Karpas-422 (cell line): ENCODE measurements at regions not wholly inside any gene's neighbourhood (a gene's known extent, or its start where the extent isn't known, plus 50 kb on each side); places are given as distances from the start of the nearest gene placed in this dataset.

Experiments
- DNase-seq: peaks from one replicate; pipeline ENCODE4 v3.0.0-alpha.2; 2015
- H2AFZ ChIP-seq: fragments of 200-600 bp; sonication (generic); 2 replicates; pipeline ENCODE4 v1.6.1; 2014; ENCODE audit warnings: antibody characterized with exemption, low read length, mixed read lengths
- H3K27ac ChIP-seq: fragments of 200-600 bp; sonication (generic); 2 replicates; pipeline ENCODE4 v1.5.1; 2014; ENCODE audit warnings: mild to moderate bottlenecking, low read length, moderate library complexity
- H3K27me3 ChIP-seq: fragments of 200-600 bp; sonication (generic); 2 replicates; pipeline ENCODE4 v1.6.1; 2014; ENCODE audit warnings: low read length, mixed read lengths
- H3K36me3 ChIP-seq: fragments of 200-600 bp; sonication (generic); 2 replicates; pipeline ENCODE4 v1.6.1; 2014; ENCODE audit warnings: low read length, mixed read lengths; ENCODE audit not compliant: insufficient read depth
- H3K4me1 ChIP-seq: fragments of 200-600 bp; sonication (generic); 2 replicates; pipeline ENCODE4 v1.6.1; 2014; ENCODE audit warnings: mild to moderate bottlenecking, low read length, mixed read lengths
- H3K4me2 ChIP-seq: fragments of 200-600 bp; sonication (generic); 2 replicates; pipeline ENCODE4 v1.6.1; 2014; ENCODE audit warnings: low read length, low read depth, mild to moderate bottlenecking; ENCODE audit not compliant: poor library complexity, severe bottlenecking
- H3K4me3 ChIP-seq: fragments of 200-600 bp; sonication (generic); 2 replicates; pipeline ENCODE4 v1.5.1; 2014; ENCODE audit warnings: mild to moderate bottlenecking, antibody characterized with exemption, low read length, mixed read lengths
- H3K79me2 ChIP-seq: fragments of 200-600 bp; sonication (generic); 2 replicates; pipeline ENCODE4 v1.6.1; 2014; ENCODE audit warnings: mild to moderate bottlenecking, low read length, mixed read lengths
- H3K9ac ChIP-seq: fragments of 200-600 bp; sonication (generic); 2 replicates; pipeline ENCODE4 v1.6.0; 2014; ENCODE audit warnings: low read length
- H3K9me2 ChIP-seq: fragments of 200-600 bp; sonication (generic), shearing (Covaris generic); replicated peaks from 2 replicates; pipeline ENCODE4 v1.6.0; 2014; ENCODE audit warnings: mild to moderate bottlenecking, low read length, moderate library complexity; ENCODE audit not compliant: insufficient read depth
- H3K9me3 ChIP-seq: fragments of 300-700, 200-600 bp; sonication (generic); 2 replicates; pipeline ENCODE4 v1.6.1; 2014; ENCODE audit warnings: low read length, mixed read lengths
- H4K20me1 ChIP-seq: fragments of 200-600 bp; sonication (generic); 2 replicates; pipeline ENCODE4 v1.6.1; 2014; ENCODE audit warnings: mild to moderate bottlenecking, antibody characterized with exemption, low read length, low read depth; ENCODE audit not compliant: insufficient read depth

- no peak for DNase-seq
- Histone ChIP-seq H2AFZ (no peak overlapping the region), H3K4me1 (no peaks in the 10 kb centered on the region), H3K36me3 (no peaks in the 10 kb centered on the region), H3K9me3 (no peaks in the 10 kb centered on the region), H3K27ac (no peak overlapping the region), H4K20me1 (no peaks in the 10 kb centered on the region), H3K4me3 (no peak overlapping the region), H3K4me2 (no peak overlapping the region), H3K9ac (no peak overlapping the region), H3K79me2 (no peaks in the 10 kb centered on the region), H3K9me2 (no peaks in the 10 kb centered on the region), H3K27me3 (no peaks in the 10 kb centered on the region)
These were observed 400.3 kb upstream of the PRKCQ start for GRCh38 chr10:6980353-6980752.

GRCh38 chr10:6979371-6979770, 399.3 kb upstream of the PRKCQ start:
- H3K27me3 ChIP-seq, result no peaks in the 10 kb centered on the region
- no peaks in the 10 kb centered on the region for H3K9me2 ChIP-seq
- no peak overlapping the region for H3K27ac ChIP-seq
- no peak overlapping the region for H2AFZ ChIP-seq
- no peak for DNase-seq
- no peaks in the 10 kb centered on the region for H3K4me1 ChIP-seq
- H4K20me1 ChIP-seq, result no peaks in the 10 kb centered on the region
- no peaks in the 10 kb centered on the region for H3K36me3 ChIP-seq
- no peaks in the 10 kb centered on the region for H3K9me3 ChIP-seq
- no peaks in the 10 kb centered on the region for H3K79me2 ChIP-seq
- no peak overlapping the region for H3K4me3 ChIP-seq
- no peak overlapping the region for H3K9ac ChIP-seq
- H3K4me2 ChIP-seq, result no peak overlapping the region

GRCh38 chr10:6978187-6978627, 398.1 kb upstream of the PRKCQ start:
- no peak overlapping the region for H2AFZ ChIP-seq
- no peak overlapping the region for H3K4me2 ChIP-seq
- H3K9me2 ChIP-seq, result no peaks in the 10 kb centered on the region
- no peaks in the 10 kb centered on the region for H4K20me1 ChIP-seq
- no peaks in the 10 kb centered on the region for H3K79me2 ChIP-seq
- H3K4me3 ChIP-seq, result no peak overlapping the region
- no peaks in the 10 kb centered on the region for H3K27me3 ChIP-seq
- no peak overlapping the region for H3K9ac ChIP-seq
- no peak overlapping the region for H3K27ac ChIP-seq
- no peak for DNase-seq
- no peaks in the 10 kb centered on the region for H3K9me3 ChIP-seq
- no peaks in the 10 kb centered on the region for H3K36me3 ChIP-seq
- no peaks in the 10 kb centered on the region for H3K4me1 ChIP-seq

GRCh38 chr10:6977398-6978186, 397.5 kb upstream of the PRKCQ start:
- Histone ChIP-seq H3K9ac (no peak overlapping the region), H2AFZ (no peak overlapping the region), H3K4me3 (no peak overlapping the region), H3K4me2 (no peak overlapping the region), H3K4me1 (no peaks in the 10 kb centered on the region), H3K9me3 (no peaks in the 10 kb centered on the region), H3K27ac (no peak overlapping the region), H3K9me2 (no peaks in the 10 kb centered on the region), H3K27me3 (no peaks in the 10 kb centered on the region), H3K79me2 (no peaks in the 10 kb centered on the region), H4K20me1 (no peaks in the 10 kb centered on the region), H3K36me3 (no peaks in the 10 kb centered on the region)
- no peak for DNase-seq

GRCh38 chr10:6973899-6974298, 393.8 kb upstream of the PRKCQ start:
- H3K9me3 ChIP-seq, result no peaks in the 10 kb centered on the region
- no peak overlapping the region for H3K9ac ChIP-seq
- H3K4me3 ChIP-seq, result no peak overlapping the region
- no peak for DNase-seq
- H3K79me2 ChIP-seq, result no peaks in the 10 kb centered on the region
- H3K4me2 ChIP-seq, result no peak overlapping the region
- no peaks in the 10 kb centered on the region for H3K4me1 ChIP-seq
- H3K27ac ChIP-seq, result no peak overlapping the region
- no peaks in the 10 kb centered on the region for H3K9me2 ChIP-seq
- H4K20me1 ChIP-seq, result no peaks in the 10 kb centered on the region
- H2AFZ ChIP-seq, result no peak overlapping the region
- no peaks in the 10 kb centered on the region for H3K36me3 ChIP-seq
- H3K27me3 ChIP-seq, result no peaks in the 10 kb centered on the region

- no peaks in the 10 kb centered on the region for H3K9me2 ChIP-seq
- H3K4me2 ChIP-seq, result no peak overlapping the region
- H3K4me3 ChIP-seq, result no peak overlapping the region
- DNase-seq, result no peak
- H3K9ac ChIP-seq, result no peak overlapping the region
- H3K79me2 ChIP-seq, result no peaks in the 10 kb centered on the region
- H4K20me1 ChIP-seq, result no peaks in the 10 kb centered on the region
- no peak overlapping the region for H2AFZ ChIP-seq
- H3K36me3 ChIP-seq, result no peaks in the 10 kb centered on the region
- no peaks in the 10 kb centered on the region for H3K4me1 ChIP-seq
- no peaks in the 10 kb centered on the region for H3K9me3 ChIP-seq
- no peak overlapping the region for H3K27ac ChIP-seq
- H3K27me3 ChIP-seq, result no peaks in the 10 kb centered on the region
These were observed 392.1 kb upstream of the PRKCQ start for GRCh38 chr10:6972226-6972625.

GRCh38 chr10:6969659-6970058, 389.6 kb upstream of the PRKCQ start:
- DNase-seq, result no peak
- no peaks in the 10 kb centered on the region for H3K4me1 ChIP-seq
- H3K9me2 ChIP-seq, result no peaks in the 10 kb centered on the region
- H3K79me2 ChIP-seq, result no peaks in the 10 kb centered on the region
- no peak overlapping the region for H3K9ac ChIP-seq
- H3K27ac ChIP-seq, result no peak overlapping the region
- H3K27me3 ChIP-seq, result no peaks in the 10 kb centered on the region
- H3K4me2 ChIP-seq, result no peak overlapping the region
- H2AFZ ChIP-seq, result no peak overlapping the region
- H3K9me3 ChIP-seq, result no peaks in the 10 kb centered on the region
- no peaks in the 10 kb centered on the region for H4K20me1 ChIP-seq
- no peak overlapping the region for H3K4me3 ChIP-seq
- H3K36me3 ChIP-seq, result no peaks in the 10 kb centered on the region

GRCh38 chr10:6964543-6964942, 384.5 kb upstream of the PRKCQ start:
- H3K4me3 ChIP-seq, result no peak overlapping the region
- no peak overlapping the region for H3K9ac ChIP-seq
- no peak for DNase-seq
- H3K9me3 ChIP-seq, result no peaks in the 10 kb centered on the region
- H2AFZ ChIP-seq, result no peak overlapping the region
- no peaks in the 10 kb centered on the region for H3K79me2 ChIP-seq
- H3K27me3 ChIP-seq, result no peaks in the 10 kb centered on the region
- H3K4me1 ChIP-seq, result no peaks in the 10 kb centered on the region
- no peaks in the 10 kb centered on the region for H3K9me2 ChIP-seq
- H3K4me2 ChIP-seq, result no peak overlapping the region
- H3K36me3 ChIP-seq, result no peaks in the 10 kb centered on the region
- H3K27ac ChIP-seq, result no peak overlapping the region
- no peaks in the 10 kb centered on the region for H4K20me1 ChIP-seq
